ENCODE measurements at regions not wholly inside any gene's neighbourhood (a gene's known extent, or its start where the extent isn't known, plus 50 kb on each side); places are given as distances from the start of the nearest gene placed in this dataset.

- TF ChIP-seq CTCF (IDR thresholded peaks at IDR 0.05; ENCODE audit: low read length) (no peak), EZH2 (IDR thresholded peaks at IDR 0.05; ENCODE audit: borderline replicate concordance, low read length) (no peak)
These were observed 471.3 kb downstream of the MTRR start for GRCh38 chr5:8340261-8340660.

All from OCI-LY1 (cell line).